Type B pancreatic cell (in vitro differentiated cells): ENCODE measurements at regions not wholly inside any gene's neighbourhood (a gene's known extent, or its start where the extent isn't known, plus 50 kb on each side); places are given as distances from the start of the nearest gene placed in this dataset.

Experiments used
- DNase-seq: peaks from one replicate; pipeline ENCODE4 v3.0.0; 2021; ENCODE audit warnings: mixed read lengths; ENCODE audit not compliant: unreplicated experiment; ENCODE audit errors: extremely low spot score
- H3K27ac Mint-ChIP-seq: 2 replicates; pipeline ENCODE4 v1.8.0; 2021; ENCODE audit warnings: mild to moderate bottlenecking, mixed read lengths
- H3K27me3 Mint-ChIP-seq: 2 replicates; pipeline ENCODE4 v1.8.0; 2021; ENCODE audit warnings: mixed read lengths
- H3K36me3 Mint-ChIP-seq: 2 replicates; pipeline ENCODE4 v1.8.0; 2021; ENCODE audit warnings: mixed read lengths
- H3K4me1 Mint-ChIP-seq: one replicate; pipeline ENCODE4 v1.8.0; 2021; ENCODE audit warnings: mixed read lengths; ENCODE audit not compliant: unreplicated experiment
- H3K4me3 Mint-ChIP-seq: 2 replicates; pipeline ENCODE4 v1.8.0; 2021; ENCODE audit warnings: mild to moderate bottlenecking, mixed read lengths
- H3K9me3 Mint-ChIP-seq: 2 replicates; pipeline ENCODE4 v1.8.0; 2021; ENCODE audit warnings: mixed read lengths
- TF ChIP-seq, protein P1 (sequence below): fragments of 200-600 bp; sonication (generic); conservative IDR thresholded peaks from 2 replicates; pipeline ENCODE4 v1.5.0; 2021; ENCODE audit warnings: antibody characterized with exemption, mild to moderate bottlenecking

DNA sequence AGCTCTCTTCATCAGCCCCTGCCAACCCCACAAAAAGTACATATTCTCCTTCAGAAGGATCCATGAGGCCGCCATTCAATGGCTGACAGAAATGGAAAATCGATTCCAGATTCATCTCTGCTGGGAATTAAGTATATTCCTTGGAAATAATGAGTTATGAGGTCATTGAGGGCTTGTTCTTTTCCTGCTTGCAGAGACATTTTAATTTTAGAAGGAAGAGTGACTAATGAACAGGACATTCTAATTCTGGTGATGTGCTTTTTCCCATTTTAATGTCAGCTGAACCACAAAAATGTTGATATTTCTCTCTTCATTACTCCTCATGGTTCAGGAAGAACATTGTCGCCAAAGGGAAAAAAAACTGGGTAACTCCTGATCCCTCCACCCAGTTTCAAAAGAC, 314.0 kb downstream of the PIK3R1 start:
- H3K27ac Mint-ChIP-seq, result no peak overlapping the region
- no peak overlapping the region for H3K4me3 Mint-ChIP-seq
- H3K36me3 Mint-ChIP-seq, result no peaks in the 10 kb centered on the region
- peaks cover 3% of the 10 kb centered on the region for H3K9me3 Mint-ChIP-seq
- TF ChIP-seq, protein P1, sequence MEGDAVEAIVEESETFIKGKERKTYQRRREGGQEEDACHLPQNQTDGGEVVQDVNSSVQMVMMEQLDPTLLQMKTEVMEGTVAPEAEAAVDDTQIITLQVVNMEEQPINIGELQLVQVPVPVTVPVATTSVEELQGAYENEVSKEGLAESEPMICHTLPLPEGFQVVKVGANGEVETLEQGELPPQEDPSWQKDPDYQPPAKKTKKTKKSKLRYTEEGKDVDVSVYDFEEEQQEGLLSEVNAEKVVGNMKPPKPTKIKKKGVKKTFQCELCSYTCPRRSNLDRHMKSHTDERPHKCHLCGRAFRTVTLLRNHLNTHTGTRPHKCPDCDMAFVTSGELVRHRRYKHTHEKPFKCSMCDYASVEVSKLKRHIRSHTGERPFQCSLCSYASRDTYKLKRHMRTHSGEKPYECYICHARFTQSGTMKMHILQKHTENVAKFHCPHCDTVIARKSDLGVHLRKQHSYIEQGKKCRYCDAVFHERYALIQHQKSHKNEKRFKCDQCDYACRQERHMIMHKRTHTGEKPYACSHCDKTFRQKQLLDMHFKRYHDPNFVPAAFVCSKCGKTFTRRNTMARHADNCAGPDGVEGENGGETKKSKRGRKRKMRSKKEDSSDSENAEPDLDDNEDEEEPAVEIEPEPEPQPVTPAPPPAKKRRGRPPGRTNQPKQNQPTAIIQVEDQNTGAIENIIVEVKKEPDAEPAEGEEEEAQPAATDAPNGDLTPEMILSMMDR, result no peak
- no peak for DNase-seq
- peaks cover 4% of the 10 kb centered on the region for H3K4me1 Mint-ChIP-seq
- H3K27me3 Mint-ChIP-seq, result peaks cover 3% of the 10 kb centered on the region

DNA sequence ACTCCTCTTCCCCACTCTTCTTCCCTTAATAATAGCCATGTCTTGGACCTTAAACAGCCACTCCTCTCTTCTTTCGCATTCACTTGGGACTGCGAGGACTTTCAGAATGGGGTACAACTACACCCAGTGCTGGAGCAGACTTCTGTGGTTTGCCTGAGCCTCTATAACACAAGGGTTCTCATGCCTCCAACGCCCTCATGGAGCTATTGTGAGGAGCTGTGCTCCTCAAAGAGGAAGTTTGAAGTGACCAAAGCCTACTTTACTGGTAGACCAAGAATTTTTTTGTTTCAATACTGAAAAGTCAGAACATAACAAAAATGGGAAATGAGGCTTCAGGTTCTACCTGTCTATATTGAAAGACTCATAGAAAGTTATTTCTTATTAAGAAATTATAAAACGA, 316.4 kb downstream of the PIK3R1 start:
- H3K27me3 Mint-ChIP-seq, result no peaks in the 10 kb centered on the region
- H3K4me3 Mint-ChIP-seq, result no peak overlapping the region
- H3K9me3 Mint-ChIP-seq, result peaks cover 4% of the 10 kb centered on the region
- TF ChIP-seq, protein P1, result no peak
- DNase-seq, result no peak
- no peaks in the 10 kb centered on the region for H3K36me3 Mint-ChIP-seq
- H3K4me1 Mint-ChIP-seq, result peaks cover 17% of the 10 kb centered on the region
- H3K27ac Mint-ChIP-seq, result no peak overlapping the region

DNA sequence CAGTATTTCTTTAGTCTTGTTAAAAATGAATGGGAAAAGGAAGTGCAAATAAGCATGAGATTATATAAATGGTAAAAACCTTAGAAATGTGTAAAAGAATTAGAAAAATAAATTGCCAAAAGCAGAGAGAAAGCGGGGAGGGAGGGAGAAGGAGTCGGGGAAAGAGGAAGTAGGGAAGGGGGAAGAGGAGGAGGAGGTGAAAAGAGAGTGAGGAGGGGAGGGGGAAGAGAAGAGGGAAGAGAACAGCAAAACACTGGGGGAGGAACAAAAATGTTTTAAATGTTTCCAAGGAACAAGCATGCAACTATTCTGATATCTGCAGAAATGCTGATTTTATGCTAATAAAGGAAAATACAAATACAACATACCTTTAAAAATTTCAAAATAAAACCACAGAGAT, 317.5 kb downstream of the PIK3R1 start:
- no peaks in the 10 kb centered on the region for H3K27me3 Mint-ChIP-seq
- no peak overlapping the region for H3K27ac Mint-ChIP-seq
- no peak overlapping the region for H3K4me3 Mint-ChIP-seq
- DNase-seq, result no peak
- TF ChIP-seq, protein P1, result no peak
- H3K9me3 Mint-ChIP-seq, result peaks cover 4% of the 10 kb centered on the region
- H3K36me3 Mint-ChIP-seq, result no peaks in the 10 kb centered on the region
- peaks cover 17% of the 10 kb centered on the region for H3K4me1 Mint-ChIP-seq

DNA sequence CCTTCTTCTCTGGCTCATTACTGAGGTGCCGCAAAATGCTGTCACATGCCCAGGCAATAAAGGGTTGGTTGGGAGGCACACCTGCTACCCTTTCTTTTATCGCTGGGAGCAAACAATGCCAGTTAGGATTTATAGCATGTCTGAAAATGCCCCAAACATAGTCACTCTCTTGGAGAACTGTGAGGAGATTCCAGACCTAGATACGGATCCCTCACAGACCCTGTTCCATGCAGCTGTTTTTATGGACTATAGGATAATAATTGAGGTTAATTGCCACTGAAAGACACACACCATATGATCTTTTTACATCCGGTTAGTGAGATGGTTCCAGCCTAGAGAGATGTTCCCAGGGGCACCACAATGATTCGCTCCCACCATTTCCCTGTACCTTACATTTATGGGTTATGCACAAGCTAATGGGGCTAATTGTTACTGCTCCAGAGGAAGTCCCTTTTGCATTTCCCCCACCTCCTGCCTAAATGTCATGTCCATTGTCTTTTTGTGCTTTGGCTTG, 318.1 kb downstream of the PIK3R1 start:
- no peak for DNase-seq
- H3K9me3 Mint-ChIP-seq, result peaks cover 4% of the 10 kb centered on the region
- no peaks in the 10 kb centered on the region for H3K27me3 Mint-ChIP-seq
- TF ChIP-seq, protein P1, result no peak
- H3K4me3 Mint-ChIP-seq, result no peak overlapping the region
- no peak overlapping the region for H3K27ac Mint-ChIP-seq
- no peaks in the 10 kb centered on the region for H3K36me3 Mint-ChIP-seq
- H3K4me1 Mint-ChIP-seq, result peaks cover 18% of the 10 kb centered on the region

DNA sequence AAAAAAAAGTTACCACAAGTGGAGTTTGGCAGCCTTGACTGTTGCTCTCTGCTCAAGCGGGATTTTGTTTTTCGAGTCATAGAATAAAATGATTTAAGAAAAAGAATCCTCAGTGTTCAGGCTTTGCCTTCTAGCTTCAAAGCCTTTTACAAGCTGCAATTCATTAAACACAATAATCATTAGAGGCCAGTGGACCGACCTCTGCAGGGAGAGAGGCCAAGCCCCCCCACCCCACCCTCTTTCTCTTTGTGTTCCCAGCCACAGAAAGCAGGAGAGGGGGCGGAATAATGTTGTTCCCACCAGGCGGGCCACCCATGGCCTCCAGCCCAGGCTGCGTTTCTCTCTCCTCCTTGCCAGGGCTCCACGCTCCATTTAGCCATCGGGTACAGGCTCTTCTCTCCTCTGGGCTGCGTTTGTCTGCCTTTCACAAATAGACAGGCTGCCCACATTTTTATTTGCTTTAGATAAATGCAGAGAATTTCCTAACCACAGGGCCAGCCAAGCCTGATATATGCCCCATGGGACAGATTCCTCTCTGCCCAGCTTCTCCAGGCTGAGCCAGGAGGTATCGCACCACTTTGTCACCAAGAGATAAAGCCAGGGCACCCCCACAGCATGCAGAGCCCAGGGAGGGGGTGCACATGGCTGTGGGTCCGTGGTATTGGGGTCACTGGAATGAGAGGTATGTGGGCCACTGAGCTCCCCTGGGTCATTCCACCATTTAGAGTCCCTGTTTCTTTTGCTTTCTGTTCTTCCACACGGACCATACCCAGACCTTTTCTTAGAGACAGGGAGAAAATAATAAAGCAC, 318.8 kb downstream of the PIK3R1 start:
- Mint-ChIP-seq H3K4me1 (peaks cover 25% of the 10 kb centered on the region), H3K36me3 (no peaks in the 10 kb centered on the region), H3K27ac (no peak overlapping the region), H3K9me3 (peaks cover 4% of the 10 kb centered on the region), H3K4me3 (no peak overlapping the region), H3K27me3 (no peaks in the 10 kb centered on the region)
- DNase-seq, result no peak
- TF ChIP-seq, protein P1, result no peak
